Spleen (tissue), 11 donors: ENCODE measurements at regions not wholly inside any gene's neighbourhood (a gene's known extent, or its start where the extent isn't known, plus 50 kb on each side); places are given as distances from the start of the nearest gene placed in this dataset.

Experiments
- DNase-seq: peaks from one replicate; pipeline ENCODE4 v3.0.0-alpha.2; 2020
- H3K27ac ChIP-seq, 8 donors: fragments of 200-600 bp; sonication (generic) in 7 of 8; 1 replicate in 4 of 8; 2 replicates in 4 of 8; pipeline versions ENCODE4 v1.5.0 to v1.8.0; 2016 to 2021; ENCODE audit warnings: inconsistent platforms in 4 of 8, mild to moderate bottlenecking in 4 of 8, moderate library complexity in 1 of 8
- H3K27me3 ChIP-seq, 7 donors: fragments of 200-600 bp; sonication (generic) in 6 of 7; replicated peaks in 1 of 7; 1 replicate in 4 of 7; 2 replicates in 3 of 7; pipeline versions ENCODE4 v1.5.0 to v1.8.0; 2016 to 2021; ENCODE audit warnings: inconsistent platforms in 3 of 7, mild to moderate bottlenecking in 1 of 7
- H3K36me3 ChIP-seq, 6 donors: fragments of 200-600 bp; sonication (generic) in 5 of 6; 1 replicate in 4 of 6; 2 replicates in 2 of 6; pipeline versions ENCODE4 v1.5.0 to v1.8.0; 2016 to 2021; ENCODE audit warnings: inconsistent platforms in 2 of 6
- H3K4me1 ChIP-seq, 6 donors: fragments of 200-600 bp; sonication (generic) in 5 of 6; 1 replicate in 3 of 6; 2 replicates in 3 of 6; pipeline versions ENCODE4 v1.5.0 to v1.8.0; 2016 to 2021; ENCODE audit warnings: inconsistent platforms in 3 of 6
- H3K4me3 ChIP-seq, 8 donors: fragments of 200-600 bp; sonication (generic) in 7 of 8; 1 replicate in 4 of 8; 2 replicates in 4 of 8; pipeline versions ENCODE4 v1.5.0 to v1.8.0; 2016 to 2021; ENCODE audit warnings: inconsistent platforms in 4 of 8, mild to moderate bottlenecking in 4 of 8, moderate library complexity in 2 of 8
- H3K9me3 ChIP-seq, 8 donors: fragments of 200-600 bp; sonication (generic) in 7 of 8; 1 replicate in 4 of 8; 2 replicates in 4 of 8; pipeline versions ENCODE4 v1.5.0 to v1.8.0; 2016 to 2021; ENCODE audit warnings: inconsistent platforms in 4 of 8
- CTCF ChIP-seq, 11 experiments: fragments of 200-600 bp in 7 of 11; fragments of 450-650 bp in 4 of 11; sonication (generic) in 4 of 11; IDR thresholded peaks in 8 of 11; conservative IDR thresholded peaks in 3 of 11; 1 replicate in 7 of 11; 2 replicates in 4 of 11; pipeline versions ENCODE4 v1.4.0 to v1.8.0; 2016 to 2021; ENCODE audit warnings: antibody characterized with exemption in 11 of 11, inconsistent platforms in 4 of 11, mild to moderate bottlenecking in 1 of 11
- POLR2A ChIP-seq, 3 donors: fragments of 450-650 bp; IDR thresholded peaks; one replicate each; pipeline ENCODE4 v1.5.1; 2017; ENCODE audit warnings: antibody characterized with exemption in 3 of 3, mild to moderate bottlenecking in 1 of 3
- POLR2AphosphoS5 ChIP-seq, 3 donors: sonication (generic); formaldehyde crosslinking; IDR thresholded peaks; one replicate each; pipeline ENCODE4 v1.5.1; 2017; ENCODE audit warnings: antibody characterized with exemption in 3 of 3
- WGBS, 5 donors: extraction: QIAGEN DNeasy Blood & Tissue Kit in 3 of 5; methylation state at CpG; one replicate each; pipeline versions ENCODE4 v1.1.5 to v1.1.7; 2013 to 2018; 5-methylcytosine and 5-hydroxymethylcytosine counted together
- intact Hi-C: fragments of 100-400 bp; cut with DNase I; formaldehyde crosslinking; loops from one replicate; pipeline ENCODE4 v1.15.0; 2023; ENCODE audit warnings: low total_unique reads
- donor health status: healthy with polysubstance abuse.
- donor health status: DM: no; HTN: no; CAD: no; lungs with moderate emphysema.
- donor health status: DM: no; HTN: no; CAD: no.
- donor health status: Bipolar disorder and iron deficiency.
- donor health status: healthy.
- donor health status: DM: no; HTN: no; CAD: no.
- donor health status: DM: yes; HTN: yes; CAD: no.

GRCh38 chr7:45454771-45455170 is 119.4 kb upstream of the ADCY1 start:
- Histone ChIP-seq H3K27ac (no peak overlapping the region), H3K4me3 (no peak overlapping the region), H3K9me3 (no peaks in the 10 kb centered on the region), H3K36me3 (no peaks in the 10 kb centered on the region), H3K4me1 (no peaks in the 10 kb centered on the region), H3K27me3 (peaks cover 0 to 18% (median 0%) of the 10 kb centered on the region in 7 donors)
- WGBS, 5 donors, result 52 to 77% (median 67%) methylated on average over 3 of the region's 3 CpGs
- no peak for TF ChIP-seq POLR2A (IDR thresholded peaks at IDR 0.05)
- intact Hi-C loops, result no loop called here
- no peak for DNase-seq

- Histone ChIP-seq H3K36me3 (no peaks in the 10 kb centered on the region), H3K27ac (no peak overlapping the region), H3K4me1 (no peaks in the 10 kb centered on the region), H3K9me3 (no peaks in the 10 kb centered on the region), H3K4me3 (no peak overlapping the region), H3K27me3 (peaks cover 0 to 18% (median 0%) of the 10 kb centered on the region in 7 donors)
- TF ChIP-seq POLR2AphosphoS5 (IDR thresholded peaks at IDR 0.05), result no peak
- no peak for TF ChIP-seq CTCF (IDR thresholded peaks at IDR 0.05 in 8 of 11, conservative IDR thresholded peaks at IDR 0.05 in 3 of 11)
- TF ChIP-seq POLR2A (IDR thresholded peaks at IDR 0.05), result no peak
- intact Hi-C loops, result no loop called here
- no peak for DNase-seq
- WGBS, 5 donors, result 59 to 76% (median 69%) methylated on average over 2 to 4 of the region's 4 CpGs
These were observed 118.5 kb upstream of the ADCY1 start for GRCh38 chr7:45455662-45456061.

- intact Hi-C loops, result no loop called here
- WGBS, 5 donors, result 57 to 86% (median 76%) methylated on average over 5 of the region's 5 CpGs
- Histone ChIP-seq H3K4me3 (no peak overlapping the region), H3K36me3 (no peaks in the 10 kb centered on the region), H3K27ac (no peak overlapping the region), H3K27me3 (peaks cover 0 to 18% (median 0%) of the 10 kb centered on the region in 7 donors), H3K4me1 (no peaks in the 10 kb centered on the region), H3K9me3 (no peaks in the 10 kb centered on the region)
- TF ChIP-seq POLR2AphosphoS5 (IDR thresholded peaks at IDR 0.05) (no peak), CTCF (IDR thresholded peaks at IDR 0.05 in 8 of 11, conservative IDR thresholded peaks at IDR 0.05 in 3 of 11) (no peak), POLR2A (IDR thresholded peaks at IDR 0.05) (no peak)
- DNase-seq, result no peak
These were observed 118.1 kb upstream of the ADCY1 start for GRCh38 chr7:45456105-45456504.

GRCh38 chr7:45456747-45457524 is 117.2 kb upstream of the ADCY1 start:
- Histone ChIP-seq H3K27me3 (peaks cover 0 to 18% (median 0%) of the 10 kb centered on the region in 7 donors), H3K36me3 (no peaks in the 10 kb centered on the region), H3K4me1 (no peaks in the 10 kb centered on the region), H3K9me3 (no peaks in the 10 kb centered on the region), H3K4me3 (no peak overlapping the region), H3K27ac (no peak overlapping the region)
- TF ChIP-seq POLR2AphosphoS5 (IDR thresholded peaks at IDR 0.05) (no peak), POLR2A (IDR thresholded peaks at IDR 0.05) (no peak), CTCF (IDR thresholded peaks at IDR 0.05 in 8 of 11, conservative IDR thresholded peaks at IDR 0.05 in 3 of 11) (no peak)
- intact Hi-C loops, result no loop called here
- DNase-seq, result no peak
- 86 to 93% (median 91%) methylated on average over 5 of the region's 5 CpGs for WGBS, 5 donors
